ENCODE measurements at regions not wholly inside any gene's neighbourhood (a gene's known extent, or its start where the extent isn't known, plus 50 kb on each side); places are given as distances from the start of the nearest gene placed in this dataset.
"Not testable (repeated sequence)": the region's sequence is repeated elsewhere in the genome, so short reads cannot be mapped to it uniquely, and the experiment has no call there.

DNA sequence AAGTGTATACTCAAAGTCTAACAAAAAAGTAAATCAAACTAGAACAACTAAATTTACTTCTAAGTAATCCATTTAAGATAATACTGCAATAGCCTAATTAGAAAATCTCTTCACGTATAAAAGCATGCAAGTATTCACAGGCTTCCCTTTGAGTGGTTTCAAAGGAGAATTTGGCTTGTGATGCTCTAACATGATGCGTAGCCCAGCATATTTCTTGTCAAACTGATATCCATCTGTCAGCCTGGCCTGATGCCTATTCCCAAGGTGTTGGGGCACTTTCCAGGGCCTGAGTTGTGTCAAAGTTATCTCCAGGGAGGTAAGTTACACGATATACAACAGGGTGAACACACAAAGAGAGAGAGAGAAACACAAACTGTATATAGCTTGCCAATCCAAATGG is 287.0 kb upstream of the MAGEB18 start:
- DNase-seq (ENCODE audit: low spot score): no peak

DNA sequence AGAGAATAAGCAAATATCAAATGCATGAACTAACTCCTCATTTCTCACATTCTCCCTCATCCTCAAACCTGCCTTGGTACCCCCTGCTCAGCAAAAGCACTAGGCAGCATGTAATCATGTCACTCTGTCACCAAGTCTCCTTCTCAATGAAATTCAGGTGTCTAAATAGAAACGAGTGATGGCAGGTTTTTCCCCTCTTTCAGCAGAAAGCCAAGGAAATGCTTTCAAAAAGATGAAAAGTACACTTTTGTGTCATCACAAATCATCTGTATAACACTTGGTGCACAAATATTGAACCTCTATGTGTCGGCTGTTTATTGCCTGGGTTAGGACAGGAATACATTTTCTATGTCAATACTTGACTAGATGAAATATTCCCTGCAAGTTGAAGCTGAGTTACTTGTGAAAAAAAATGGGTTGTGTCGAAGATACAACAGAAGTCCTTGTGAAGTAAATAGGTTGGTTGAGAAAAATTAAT is 285.1 kb upstream of the MAGEB18 start:
- DNase-seq (ENCODE audit: low spot score): no peak

DNA sequence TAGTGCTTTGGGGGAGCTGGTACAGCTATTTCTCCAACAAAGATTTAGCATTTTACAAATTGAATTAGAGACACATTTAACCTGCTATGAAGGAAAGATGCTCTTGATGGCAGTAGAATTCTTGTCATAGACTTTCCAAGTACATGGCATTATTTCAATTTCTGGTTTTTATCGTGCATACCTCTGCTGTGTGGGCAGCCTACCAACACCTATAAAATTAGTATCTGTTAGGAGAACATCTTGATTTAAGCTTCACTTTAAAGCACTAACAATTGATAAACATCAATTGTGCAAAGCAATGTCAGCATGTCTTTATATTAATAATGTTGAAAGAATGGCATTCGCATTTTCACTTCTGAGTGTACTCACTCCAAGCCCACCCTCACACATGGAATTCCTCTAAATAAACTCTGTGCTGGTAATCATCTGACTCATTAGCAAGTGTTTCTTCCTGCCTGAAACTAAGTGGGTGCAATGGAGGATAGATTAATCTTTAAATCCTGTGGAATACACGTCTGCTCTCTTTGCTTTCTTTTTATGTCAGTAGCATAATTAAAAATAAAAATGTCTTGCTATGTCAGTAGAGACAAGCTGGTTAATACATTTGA is 279.8 kb upstream of the MAGEB18 start:
- DNase-seq (ENCODE audit: low spot score): no peak

DNA sequence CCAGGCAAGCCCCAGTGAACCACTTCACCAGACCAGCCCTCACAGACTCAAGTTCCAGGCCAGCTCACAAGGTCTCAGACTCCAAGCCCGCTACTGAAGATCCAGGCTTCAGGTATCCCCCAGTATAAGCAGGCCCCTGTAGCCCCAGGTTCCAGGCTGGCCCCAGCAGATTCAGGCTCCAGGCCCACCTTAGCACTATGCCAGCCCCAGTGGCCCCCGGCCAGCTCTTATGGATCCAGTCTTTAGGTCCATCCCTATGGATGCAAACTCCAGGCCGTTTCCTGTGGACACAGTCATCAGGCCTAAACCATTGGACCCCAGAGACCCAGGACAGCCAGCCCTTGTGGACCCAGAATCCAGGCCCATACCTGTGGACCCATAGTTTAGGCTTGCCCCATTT is 277.8 kb upstream of the MAGEB18 start:
- no peak for DNase-seq (ENCODE audit: low spot score)

DNA sequence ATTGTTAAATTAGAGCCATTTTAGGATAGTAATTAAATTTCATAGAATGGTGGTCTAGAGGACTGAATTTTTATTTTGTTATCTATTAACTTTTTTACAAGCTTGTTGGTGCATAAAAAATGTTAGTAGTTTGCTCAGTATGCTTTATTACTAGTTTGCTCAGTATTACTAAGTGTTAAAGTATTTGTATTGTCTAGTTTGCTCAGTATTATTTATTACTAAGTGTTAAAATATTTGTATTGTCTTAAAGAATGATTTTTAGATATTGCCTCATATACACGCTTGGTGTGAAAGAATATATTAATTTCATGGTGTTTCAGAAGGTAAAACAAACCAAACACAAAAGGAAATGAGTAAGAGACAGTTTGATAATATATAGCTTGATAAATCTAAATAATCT is 268.4 kb upstream of the MAGEB18 start:
- DNase-seq (ENCODE audit: low spot score): no peak

DNA sequence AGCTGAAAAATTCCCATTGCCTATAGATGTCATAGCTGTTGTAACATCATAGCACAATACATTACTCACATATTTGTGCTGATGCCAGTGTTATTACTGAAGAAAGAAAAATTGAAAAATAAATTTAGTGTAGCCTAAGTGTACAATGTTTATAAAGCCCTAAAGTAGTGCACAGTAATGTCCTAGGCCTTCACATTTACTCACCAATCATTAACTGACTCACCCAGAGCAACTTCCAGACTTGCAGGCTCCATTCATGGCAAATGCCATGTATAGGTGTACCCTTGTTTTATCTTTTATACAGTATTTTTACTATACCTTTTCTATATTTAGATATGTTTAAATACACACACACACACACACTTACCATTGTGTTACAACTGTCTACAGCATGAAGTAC is 265.4 kb upstream of the MAGEB18 start:
- DNase-seq (ENCODE audit: low spot score): no peak

DNA sequence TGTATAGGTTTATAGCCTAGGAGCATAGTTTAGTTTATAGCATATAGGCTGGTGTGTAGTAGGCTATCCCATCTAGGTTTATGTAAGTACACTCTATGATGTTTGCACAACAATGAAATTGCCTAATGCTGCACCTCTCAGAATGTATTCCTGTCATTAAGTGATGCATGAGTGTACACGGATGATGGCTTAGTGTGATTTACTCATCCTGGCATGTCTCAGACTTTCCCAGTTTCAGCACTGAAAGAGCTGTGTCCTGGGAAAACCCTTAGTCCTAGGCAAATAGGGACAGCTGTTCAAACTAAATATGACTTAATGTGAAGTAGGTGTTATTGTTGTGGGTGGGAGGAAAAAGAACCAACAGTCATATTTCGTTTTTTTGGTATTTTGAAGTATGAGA is 264.9 kb upstream of the MAGEB18 start:
- no peak for DNase-seq (ENCODE audit: low spot score)

DNA sequence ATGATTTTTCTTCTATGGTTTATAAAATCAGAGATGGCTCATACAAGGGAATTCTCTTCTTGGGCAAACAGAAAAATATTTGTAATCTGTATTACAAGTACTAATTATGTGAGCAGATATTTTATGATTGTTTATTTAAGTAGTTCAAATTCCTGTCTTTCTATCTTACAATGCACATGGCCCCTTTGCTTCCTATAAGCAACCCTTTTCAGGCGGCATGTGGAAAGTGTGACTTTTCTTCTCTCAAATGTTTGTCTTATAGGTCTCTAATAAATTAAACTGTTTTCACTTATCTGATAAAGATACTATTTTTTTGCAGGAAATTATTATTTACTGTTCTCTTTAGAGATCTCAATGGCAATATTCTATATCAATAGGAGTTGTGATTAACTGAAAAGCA is 259.3 kb upstream of the MAGEB18 start:
- DNase-seq (ENCODE audit: low spot score): no peak

DNA sequence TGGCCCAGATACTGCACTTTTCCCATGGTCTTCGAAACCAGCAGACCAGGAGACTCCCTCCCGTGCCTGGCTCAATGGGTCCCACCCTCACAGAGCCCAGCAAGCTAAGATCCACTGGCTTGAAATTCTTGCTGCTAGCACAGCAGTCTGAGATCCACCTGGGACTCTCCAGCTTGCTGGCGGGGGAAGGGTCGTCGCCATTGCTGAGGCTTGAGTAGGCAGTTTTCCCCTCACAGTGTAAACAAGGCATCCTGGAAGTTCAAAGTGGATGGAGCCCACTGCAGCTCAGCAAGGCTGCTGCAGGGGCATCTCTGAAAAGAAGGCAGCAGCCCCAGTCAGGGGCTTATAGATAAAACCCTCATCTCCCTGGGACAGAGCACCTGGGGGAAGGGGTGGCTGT is 255.6 kb upstream of the MAGEB18 start:
- not testable (repeated sequence) for DNase-seq (ENCODE audit: low spot score)

DNA sequence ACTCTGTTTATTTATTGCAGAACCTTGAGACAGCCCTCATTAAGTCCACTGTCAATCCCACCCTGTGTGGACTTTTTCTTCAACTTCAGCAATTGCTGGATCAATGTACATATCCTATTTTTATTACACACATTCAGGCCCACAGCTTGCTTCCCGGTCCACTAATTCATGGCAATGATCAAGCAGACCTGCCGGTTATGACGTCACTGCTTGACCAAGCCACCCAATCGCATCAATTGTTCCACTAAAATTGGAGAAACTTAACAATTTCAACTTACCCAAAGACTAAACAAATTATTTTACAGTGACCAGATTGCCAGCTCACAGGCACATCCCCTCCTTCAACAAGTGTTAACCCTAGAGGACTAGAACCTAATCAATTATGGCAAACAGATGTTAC is 240.4 kb upstream of the MAGEB18 start:
- DNase-seq (ENCODE audit: low spot score): no peak

DNA sequence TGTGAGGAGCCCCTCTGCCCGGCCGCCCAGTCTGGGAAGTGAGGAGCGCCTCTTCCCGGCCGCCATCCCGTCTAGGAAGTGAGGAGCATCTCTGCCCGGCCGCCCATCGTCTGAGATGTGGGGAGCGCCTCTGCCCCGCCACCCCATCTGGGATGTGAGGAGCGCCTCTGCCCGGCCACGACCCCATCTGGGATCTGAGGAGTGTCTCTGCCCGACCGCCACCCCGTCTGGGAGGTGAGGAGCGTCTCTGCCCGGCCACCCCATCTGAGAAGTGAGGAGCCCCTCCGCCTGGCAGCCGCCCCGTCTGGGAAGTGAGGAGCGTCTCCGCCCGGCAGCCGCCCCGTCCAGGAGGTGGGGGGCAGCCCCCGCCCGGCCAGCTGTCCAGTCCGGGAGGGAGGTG is 232.4 kb upstream of the MAGEB18 start:
- not testable (repeated sequence) for DNase-seq (ENCODE audit: low spot score)

DNA sequence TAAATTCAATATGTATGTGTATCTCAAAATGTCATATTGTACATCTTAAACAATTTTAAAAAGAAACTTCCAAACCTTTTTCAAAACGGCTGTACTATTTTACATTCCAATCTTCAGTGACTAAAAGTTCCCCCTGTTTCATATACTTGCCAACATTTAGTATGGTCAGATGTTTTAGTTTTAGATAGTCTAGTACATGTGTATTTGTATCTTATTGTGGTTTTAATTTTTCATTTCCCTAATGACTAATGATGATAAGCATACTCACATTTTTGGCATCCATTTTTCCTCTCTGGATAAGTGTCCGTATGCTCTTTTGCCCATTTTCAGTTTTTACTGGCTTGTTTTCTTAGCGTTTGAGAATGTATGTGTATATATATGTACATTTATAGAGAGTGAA is 212.2 kb upstream of the MAGEB18 start:
- no peak for DNase-seq (ENCODE audit: low spot score)

DNA sequence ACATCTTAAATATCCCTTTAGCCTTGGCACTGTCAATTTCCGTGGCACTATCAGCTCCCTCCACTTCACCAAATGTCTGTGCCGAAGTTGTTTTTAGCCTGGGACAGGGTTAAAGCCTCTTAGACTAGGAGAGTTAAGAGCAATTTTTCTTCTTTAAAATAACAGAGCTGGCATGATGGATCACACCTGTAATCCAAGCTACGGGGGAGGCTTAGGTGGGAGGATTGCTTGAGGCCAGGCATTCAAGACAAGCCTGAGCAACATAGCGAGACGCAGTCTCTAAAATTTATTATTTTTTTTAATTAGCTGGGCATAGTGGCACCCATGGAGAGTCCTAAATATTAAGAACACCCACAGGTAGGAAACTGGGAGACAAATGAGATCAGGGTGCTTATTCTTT is 209.8 kb upstream of the MAGEB18 start:
- no peak for DNase-seq (ENCODE audit: low spot score)

DNA sequence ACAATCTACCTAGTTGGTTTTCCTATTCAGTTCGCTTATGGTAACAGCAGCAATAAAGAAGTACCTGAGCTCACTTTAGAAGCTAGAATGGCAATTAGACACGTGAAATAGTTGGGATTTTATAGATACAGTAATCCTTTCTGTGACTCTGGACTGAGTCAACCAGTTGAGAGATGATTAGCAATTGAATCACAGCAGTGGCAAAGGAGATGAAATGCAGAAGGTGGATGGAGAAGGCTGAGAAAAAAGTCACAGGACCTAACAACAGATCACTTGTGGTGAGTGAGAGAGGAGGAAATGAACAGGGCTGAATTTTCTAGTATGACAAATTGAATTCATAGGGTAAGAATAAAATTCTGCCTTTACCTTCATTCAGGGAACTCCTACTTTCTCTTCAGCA is 197.1 kb upstream of the MAGEB18 start:
- DNase-seq (ENCODE audit: low spot score): no peak

DNA sequence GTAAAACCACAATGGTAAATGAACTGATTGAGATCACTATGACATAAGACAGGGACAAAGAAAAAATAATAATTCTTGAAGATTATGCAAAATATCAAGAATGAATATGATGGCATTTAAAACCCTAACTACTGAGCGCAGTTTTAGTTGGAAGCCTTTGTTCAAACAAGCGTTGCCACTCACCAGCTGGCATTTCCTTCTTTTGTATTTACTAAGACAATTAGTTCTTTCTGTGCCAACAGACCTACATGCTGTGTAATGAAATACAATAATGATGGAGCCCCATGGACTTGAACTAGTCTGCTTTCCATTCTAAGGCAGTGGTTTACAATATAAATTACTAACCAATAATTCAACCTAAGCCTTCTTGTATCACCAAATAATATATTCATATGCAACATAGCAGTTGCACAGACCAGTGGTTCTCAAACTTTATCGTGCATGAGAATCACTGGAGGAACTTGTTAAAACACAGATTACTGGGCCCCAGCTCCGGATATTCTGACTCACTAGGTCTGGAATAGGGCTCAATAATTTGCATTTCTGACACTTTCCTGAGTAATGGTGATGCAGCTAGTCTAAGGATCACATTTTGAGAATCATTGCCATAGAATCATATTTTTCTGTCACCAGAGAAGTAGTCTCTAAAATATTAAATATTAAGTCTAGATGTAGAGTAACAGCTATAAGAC is 196.4 kb upstream of the MAGEB18 start:
- no peak for DNase-seq (ENCODE audit: low spot score)

DNA sequence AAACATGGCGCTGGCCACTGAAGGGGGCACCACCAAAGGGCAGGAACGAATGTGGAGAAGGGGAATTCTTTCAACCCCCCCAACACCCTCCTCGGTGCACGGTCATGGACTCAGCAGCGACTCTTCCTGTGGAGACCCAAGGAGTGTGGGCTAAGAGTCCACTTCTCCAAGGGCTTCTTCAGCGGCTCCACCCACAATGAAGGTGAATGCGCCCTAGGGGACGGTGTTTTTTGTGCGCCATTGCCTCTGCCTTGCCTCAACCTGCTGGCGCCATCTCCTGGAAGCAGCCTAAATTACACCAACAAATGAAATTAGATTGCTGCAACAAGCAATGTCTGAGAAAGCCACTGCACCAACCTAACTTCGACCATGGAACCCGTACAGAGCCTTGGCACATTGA is 169.2 kb upstream of the MAGEB18 start:
- no peak for DNase-seq (ENCODE audit: low spot score)

DNA sequence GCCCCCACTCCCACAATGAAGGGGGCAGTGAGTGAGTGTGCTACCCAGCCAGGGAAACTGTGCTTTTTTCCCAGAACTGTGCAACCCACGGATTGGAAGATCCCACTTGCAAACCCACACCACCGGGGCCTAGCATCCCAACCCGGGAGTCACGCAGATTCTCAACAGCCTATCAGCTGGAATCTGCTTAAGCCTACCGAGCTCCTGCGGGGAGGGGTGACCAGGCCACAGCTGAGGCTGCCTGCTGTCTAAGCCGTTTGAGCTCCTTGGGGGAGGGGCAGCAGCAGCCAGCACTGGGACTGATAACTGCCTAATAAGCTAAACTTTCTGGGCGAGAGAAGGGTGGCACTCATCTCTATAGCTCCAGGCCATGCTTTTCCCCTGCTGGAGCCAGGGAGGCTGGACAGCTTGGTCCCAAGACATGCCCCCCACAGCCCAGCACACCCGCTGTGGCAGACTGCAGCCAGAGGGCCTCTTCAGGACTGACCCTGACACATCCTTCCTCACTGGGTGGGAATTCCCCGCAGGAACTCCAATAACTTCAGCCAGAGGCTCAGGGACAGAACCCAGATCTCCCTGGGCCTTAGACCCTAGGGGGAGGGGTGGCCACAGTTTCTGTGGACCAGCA is 161.3 kb upstream of the MAGEB18 start:
- no peak for DNase-seq (ENCODE audit: low spot score)

DNA sequence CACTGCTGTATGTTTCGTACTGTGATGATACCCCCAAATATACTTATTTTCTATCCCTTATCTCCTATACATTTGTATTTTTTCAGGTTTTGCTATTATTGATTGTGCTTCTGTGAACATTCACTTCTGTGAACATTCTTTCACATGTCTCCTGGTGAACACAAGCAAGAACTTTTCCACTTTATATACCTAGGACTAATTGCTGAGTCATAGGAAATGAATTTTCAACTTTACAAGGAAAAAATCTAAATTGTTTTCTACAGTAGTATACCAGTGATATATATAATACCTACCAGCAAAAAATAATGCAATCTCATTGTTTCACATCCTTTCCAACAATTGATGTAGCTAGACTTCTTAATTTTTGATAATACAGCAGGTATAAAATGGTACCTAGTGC is 139.5 kb upstream of the MAGEB18 start:
- no peak for DNase-seq (ENCODE audit: low spot score)

DNA sequence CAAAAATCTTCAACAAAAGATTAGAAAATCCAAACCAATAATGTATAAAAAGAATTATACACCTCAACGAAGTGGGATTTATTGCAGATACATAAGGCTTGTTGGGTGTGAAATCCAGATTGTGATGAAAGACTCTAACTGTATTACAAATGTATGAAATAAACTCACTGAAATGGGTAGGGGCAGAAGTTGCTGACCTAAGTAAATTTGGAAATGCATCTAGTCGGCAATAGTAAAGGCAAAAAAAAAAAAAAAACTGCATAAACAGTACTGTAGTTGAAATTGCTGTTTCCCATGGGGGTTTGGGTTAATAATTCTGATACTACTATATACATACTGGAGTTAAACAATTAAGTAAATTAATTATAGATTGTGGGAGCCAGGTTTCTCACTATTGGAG is 130.7 kb upstream of the MAGEB18 start:
- no peak for DNase-seq (ENCODE audit: low spot score)

DNA sequence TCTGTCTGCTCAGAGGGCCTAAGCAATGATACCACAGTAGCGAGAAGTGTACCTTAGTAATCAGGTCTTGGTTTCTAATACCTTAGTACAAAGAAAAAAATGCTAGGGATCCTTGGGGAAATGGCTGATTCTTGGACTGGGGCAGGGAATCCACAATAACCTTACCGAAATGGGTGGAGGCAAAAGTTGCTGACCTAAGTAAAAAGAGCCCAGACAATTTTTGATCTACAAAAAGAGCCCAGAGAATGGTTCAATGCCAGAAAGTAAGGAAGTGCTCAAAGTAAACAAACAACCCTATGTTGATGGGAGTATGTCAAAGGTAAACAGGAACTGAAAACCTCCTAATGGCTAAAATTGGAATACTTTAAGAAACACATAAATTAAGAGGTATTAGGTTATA is 130.1 kb upstream of the MAGEB18 start:
- DNase-seq (ENCODE audit: low spot score): no peak

DNA sequence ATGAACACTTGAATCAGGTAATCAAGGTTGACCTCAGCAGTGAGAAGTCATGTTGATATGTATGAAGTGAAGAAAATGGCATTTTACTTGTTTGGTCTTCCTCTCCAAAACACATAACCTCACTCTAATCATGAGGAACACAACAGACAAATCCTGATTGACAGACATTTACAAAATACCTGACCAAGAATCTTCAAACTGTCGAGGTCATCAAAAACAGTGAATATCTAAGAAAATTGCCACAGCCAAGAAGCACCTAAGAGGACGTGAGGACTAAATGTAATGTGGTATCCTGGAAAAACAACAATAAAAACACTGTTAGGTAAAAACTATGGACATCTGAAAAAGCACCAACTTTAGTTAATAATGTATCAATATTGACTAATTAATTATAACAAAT is 129.5 kb upstream of the MAGEB18 start:
- no peak for DNase-seq (ENCODE audit: low spot score)

DNA sequence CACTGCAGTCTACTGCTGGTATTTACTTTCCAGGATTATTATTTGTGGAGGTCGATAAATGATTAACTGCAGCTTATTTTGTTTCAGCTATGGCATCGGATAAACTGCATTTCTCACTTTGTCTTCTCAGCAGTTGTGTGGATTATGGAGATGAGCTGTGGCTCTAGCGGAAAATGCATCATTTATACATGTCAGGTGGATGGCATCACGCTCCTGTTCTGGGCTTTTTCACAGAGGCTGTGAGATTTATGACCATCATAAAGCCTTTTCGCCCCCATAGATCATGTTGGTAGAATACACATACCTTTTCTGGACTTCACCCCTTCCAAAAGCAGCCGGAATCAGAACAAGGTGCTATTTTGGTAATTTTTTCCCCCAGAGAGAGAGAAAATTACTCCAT is 118.8 kb upstream of the MAGEB18 start:
- no peak for DNase-seq (ENCODE audit: low spot score)

DNA sequence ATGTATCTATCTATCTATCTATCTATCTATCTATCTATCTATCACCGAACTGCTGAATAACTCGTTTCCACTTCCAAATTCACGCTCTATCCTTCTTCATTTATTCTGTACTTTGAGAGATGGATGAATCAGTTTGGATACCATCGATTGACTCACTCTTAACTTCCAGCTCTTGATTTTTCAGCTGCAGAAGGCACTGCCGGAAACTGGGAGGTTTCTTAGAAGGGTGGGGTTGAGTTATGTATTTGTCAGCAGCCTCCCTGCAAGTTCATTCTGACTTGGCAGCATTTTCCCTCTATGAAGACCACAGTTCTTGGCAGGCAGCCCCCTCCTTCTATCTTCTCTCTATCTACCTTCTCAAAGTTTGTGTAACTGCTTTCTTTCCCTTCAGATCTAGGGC is 112.0 kb upstream of the MAGEB18 start:
- DNase-seq (ENCODE audit: low spot score): no peak
